ENCODE measurements at regions not wholly inside any gene's neighbourhood (a gene's known extent, or its start where the extent isn't known, plus 50 kb on each side); places are given as distances from the start of the nearest gene placed in this dataset.
"Not testable (repeated sequence)": the region's sequence is repeated elsewhere in the genome, so short reads cannot be mapped to it uniquely, and the experiment has no call there.

DNA sequence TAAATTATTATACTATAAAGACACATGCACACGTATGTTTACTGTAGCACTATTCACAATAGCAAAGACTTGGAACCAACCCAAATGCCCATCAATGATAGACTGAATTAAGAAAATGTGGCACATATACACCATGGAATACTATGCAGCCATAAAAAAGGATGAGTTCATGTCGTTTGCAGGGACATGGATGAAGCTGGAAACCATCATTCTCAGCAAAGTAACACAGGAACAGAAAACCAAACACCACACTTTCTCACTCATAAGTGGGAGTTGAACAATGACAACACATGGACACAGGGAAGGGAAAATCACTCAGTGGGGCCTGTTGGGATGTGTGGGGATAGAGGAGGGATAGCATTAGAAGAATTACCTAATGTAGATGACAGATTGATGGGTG is 163.0 kb downstream of the CCDC71L start:
- H3K27ac ChIP-seq, result not testable (repeated sequence)

DNA sequence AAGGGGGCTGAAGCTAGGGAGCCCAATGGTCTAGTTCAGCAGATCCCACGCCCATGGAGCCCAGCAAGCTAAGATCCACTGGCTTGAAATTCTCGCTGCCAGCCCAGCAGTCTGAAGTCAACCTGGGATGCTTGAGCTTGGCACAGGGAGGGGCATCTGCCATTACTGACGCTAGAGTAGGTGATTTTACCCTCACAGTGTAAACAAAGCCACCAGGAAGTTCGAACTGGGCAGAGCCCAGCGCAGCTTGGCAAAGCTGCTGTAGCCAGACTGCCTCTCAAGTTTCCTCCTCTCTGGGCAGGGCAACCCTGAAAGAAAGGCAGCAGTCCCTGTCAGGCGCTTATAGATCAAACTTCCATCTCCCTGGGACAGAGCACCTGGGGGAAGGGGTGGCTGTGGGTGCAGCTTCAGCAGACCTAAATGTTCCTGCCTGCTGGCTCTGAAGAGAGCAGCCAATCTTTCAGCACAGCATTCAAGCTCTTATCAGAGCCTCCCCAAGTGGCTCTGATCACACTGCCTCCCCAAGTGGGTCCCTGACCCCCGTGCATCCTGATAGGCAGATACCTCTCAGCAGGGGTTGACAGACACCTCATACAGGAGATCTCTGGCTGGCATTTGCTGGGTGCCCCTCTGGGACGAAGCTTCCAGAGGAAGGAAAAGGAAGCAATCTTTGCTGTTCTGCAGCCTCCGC is 167.8 kb downstream of the CCDC71L start:
- Histone ChIP-seq H3K27ac (no peak overlapping the region), H3K4me3 (no peak overlapping the region)

More for the DNA sequence above, 163.0 kb downstream of the CCDC71L start:
- not testable (repeated sequence) for H3K4me3 ChIP-seq

DNA sequence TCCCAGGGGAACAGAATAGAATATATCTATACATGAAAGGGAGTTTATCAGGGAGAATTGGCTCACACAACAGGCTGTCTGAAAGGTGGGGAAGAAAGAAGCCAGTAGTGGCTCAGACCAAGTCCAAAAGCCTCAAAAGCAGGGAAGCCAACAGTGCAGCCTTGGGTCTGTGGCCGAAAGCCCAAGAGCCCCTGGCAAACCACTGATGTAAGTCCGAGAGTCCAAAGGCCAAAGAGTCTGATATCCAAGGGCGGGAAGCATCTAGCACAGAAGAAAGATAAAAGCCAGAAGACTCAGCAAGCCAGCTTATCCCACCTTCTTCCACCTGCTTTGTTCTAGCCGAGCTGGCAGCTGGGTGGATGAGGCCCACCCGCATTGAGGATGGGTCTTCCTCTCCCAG is 172.5 kb downstream of the CCDC71L start:
- no peak overlapping the region for H3K27ac ChIP-seq
- no peak overlapping the region for H3K4me3 ChIP-seq

GRCh38 chr7:106487892-106488291 is 173.1 kb downstream of the CCDC71L start:
- H3K27ac ChIP-seq, result no peak overlapping the region
- no peak overlapping the region for H3K4me3 ChIP-seq

- H3K4me3 ChIP-seq, result no peak overlapping the region
Measured at GRCh38 chr7:106486331-106486730, 174.6 kb downstream of the CCDC71L start.

GRCh38 chr7:106485919-106486318 is 175.0 kb downstream of the CCDC71L start:
- H3K27ac ChIP-seq, result peak overlapping the region in 5 of 21 experiments; percentile 2 to 75 (median 49)
- no peak overlapping the region for H3K4me3 ChIP-seq

More at GRCh38 chr7:106486331-106486730, 174.6 kb downstream of the CCDC71L start:
- peak overlapping the region in 4 of 21 experiments; percentile 22 to 75 (median 60) for H3K27ac ChIP-seq

GRCh38 chr7:106485031-106485551 is 175.9 kb downstream of the CCDC71L start:
- H3K4me3 ChIP-seq, result no peak overlapping the region

DNA sequence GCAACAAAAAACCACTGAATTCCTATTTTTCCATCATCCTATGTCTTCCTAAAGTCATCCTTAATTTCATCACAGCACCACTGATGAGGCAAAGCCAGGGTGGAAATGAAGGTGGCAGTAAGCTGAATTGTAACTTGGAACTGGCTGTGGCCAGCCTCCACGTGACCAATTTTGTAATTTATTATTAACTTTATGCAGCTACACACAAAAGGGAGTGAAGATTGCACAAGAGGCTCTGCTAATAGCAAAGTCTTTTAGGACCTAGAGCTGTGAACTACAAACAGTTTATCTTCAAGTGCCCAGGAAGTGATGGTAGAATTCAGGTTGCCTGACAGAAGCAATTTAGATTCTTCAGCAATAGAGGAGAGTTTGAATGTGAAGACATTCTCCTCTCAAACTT is 176.4 kb downstream of the CCDC71L start:
- H3K4me3 ChIP-seq, result no peak overlapping the region
- H3K27ac ChIP-seq, result peak overlapping the region in 8 of 21 experiments; percentile 6 to 75 (median 48)

More at GRCh38 chr7:106485031-106485551, 175.9 kb downstream of the CCDC71L start:
- H3K27ac ChIP-seq, result peak overlapping the region in 9 of 21 experiments; percentile 2 to 75 (median 54)

- no peak overlapping the region for H3K27ac ChIP-seq
- H3K4me3 ChIP-seq, result no peak overlapping the region
Measured at GRCh38 chr7:106482091-106482490, 178.9 kb downstream of the CCDC71L start.

- no peak overlapping the region for H3K27ac ChIP-seq
- H3K4me3 ChIP-seq, result no peak overlapping the region
Measured at GRCh38 chr7:106480616-106481031, 180.3 kb downstream of the CCDC71L start.

DNA sequence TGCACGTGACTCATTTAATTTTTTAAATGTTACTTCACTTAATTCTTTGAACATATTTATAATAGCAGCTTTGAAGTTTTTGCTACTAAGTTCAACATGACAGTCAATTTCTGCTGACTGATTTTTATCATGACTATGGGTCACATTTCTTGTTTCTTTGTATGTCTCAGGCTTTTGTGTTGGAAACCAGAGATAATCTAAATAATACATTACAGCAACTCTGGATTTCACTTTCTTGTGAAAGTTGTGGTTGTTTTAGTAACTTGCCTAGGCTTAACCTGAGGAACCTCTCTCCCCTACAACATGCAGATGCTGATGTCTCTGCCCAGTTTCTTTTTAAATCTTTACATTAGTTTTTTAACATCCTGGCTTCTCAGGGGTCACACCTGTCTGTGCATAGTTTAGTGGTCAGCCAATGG is 180.8 kb downstream of the CCDC71L start:
- H3K27ac ChIP-seq, result no peak overlapping the region

GRCh38 chr7:106476751-106477150 is 184.2 kb downstream of the CCDC71L start:
- H3K27ac ChIP-seq, result no peak overlapping the region
- H3K4me3 ChIP-seq, result no peak overlapping the region

More for the DNA sequence above, 180.8 kb downstream of the CCDC71L start:
- H3K4me3 ChIP-seq, result no peak overlapping the region

DNA sequence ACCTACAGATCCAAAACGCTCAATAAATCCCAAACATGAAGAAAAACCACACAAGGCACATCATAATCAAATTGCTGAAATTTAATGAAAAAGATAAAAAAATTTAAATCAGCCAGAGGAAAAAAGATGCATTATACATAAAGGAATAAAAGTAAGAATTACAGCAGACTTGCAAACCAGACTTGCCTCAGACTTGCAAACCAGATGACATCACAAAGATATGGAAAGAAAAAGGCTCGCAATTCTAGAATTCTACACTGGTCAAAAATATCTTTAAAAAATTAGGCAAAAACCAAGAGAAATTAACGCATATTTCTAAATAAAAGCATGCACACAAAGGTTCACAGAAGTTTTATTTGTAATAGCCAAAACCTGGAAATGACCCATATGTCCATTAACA is 188.0 kb upstream of the NAMPT start:
- Histone ChIP-seq H3K27ac (no peak overlapping the region), H3K4me3 (no peak overlapping the region)

DNA sequence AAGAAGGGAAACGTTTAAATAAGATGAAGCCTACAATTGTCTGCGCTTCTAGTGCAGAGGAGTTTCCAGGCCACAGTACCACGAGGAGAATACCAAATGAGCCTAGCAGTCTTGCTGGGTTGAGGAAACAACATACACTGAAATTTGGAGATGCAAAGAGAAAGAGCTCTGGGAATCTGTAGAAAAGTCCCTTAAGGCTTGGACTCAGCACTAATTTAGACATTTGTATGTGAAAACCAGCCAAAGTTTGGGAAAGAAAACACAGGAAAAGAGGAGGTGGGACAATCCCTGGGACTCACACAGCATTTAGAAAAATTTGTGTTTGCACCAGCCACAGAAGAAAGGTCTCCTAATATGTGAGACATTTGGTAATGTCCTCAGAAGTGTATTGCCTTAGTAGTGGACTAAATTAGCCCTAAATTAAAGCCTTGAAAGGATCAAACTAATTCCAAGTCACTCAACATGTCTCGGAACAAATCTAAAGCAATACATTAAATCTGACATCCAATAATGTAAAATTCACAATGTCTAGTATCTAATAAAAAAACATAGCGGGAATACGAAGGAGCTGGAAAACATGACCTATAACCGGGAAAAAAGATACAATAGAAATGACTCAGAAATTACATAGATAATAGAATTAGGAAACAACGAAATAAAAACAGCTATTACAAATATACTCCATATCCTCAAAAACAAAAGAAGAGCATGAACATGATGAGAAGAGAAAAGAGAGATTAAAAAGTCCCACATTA is 187.1 kb upstream of the NAMPT start:
- H3K4me3 ChIP-seq, result no peak overlapping the region
- no peak overlapping the region for H3K27ac ChIP-seq

- no peak overlapping the region for H3K4me3 ChIP-seq
- H3K27ac ChIP-seq, result peak overlapping the region in 1 of 21 experiments; percentile 13
Measured at GRCh38 chr7:106471021-106471420, 186.2 kb upstream of the NAMPT start.

GRCh38 chr7:106466867-106467266 is 182.1 kb upstream of the NAMPT start:
- Histone ChIP-seq H3K27ac (no peak overlapping the region), H3K4me3 (no peak overlapping the region)

DNA sequence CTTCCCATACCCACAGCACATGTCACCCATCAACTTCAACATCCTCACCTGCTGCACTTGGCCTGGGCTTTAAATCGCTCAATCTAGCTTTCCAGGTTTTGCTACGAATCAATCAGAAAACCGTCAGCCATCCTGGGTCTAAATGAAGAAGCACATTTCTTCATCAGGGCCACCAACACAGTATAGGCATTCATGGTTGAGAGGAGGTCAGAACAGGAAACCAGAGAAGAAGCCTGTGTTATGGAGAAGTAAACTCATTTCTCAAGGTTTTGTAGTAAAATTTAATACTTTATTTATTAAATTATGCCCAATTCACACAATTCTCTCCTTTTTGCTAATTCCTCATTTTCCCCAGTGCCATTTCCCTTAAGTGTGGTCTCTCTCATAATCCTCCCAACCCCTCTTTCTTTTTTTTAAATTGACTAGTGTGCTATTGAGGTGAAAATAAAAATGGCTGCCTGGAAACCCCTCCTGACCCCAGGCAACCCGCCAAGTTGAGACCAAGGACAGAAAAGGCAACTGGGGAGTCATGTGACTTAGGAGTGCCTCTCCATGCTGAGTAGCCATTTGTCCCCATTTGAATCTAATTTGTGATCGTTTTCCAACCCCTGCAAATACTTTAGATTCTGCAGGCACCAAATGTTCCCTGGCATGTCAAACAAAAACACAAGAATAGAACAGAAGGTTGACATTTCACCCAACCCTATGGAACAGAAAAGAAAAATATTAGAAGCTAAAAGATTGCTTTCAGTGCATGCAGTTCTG is 181.1 kb upstream of the NAMPT start:
- Histone ChIP-seq H3K27ac (no peak overlapping the region), H3K4me3 (no peak overlapping the region)

GRCh38 chr7:106464651-106465050 is 179.9 kb upstream of the NAMPT start:
- Histone ChIP-seq H3K4me3 (no peak overlapping the region), H3K27ac (no peak overlapping the region)

DNA sequence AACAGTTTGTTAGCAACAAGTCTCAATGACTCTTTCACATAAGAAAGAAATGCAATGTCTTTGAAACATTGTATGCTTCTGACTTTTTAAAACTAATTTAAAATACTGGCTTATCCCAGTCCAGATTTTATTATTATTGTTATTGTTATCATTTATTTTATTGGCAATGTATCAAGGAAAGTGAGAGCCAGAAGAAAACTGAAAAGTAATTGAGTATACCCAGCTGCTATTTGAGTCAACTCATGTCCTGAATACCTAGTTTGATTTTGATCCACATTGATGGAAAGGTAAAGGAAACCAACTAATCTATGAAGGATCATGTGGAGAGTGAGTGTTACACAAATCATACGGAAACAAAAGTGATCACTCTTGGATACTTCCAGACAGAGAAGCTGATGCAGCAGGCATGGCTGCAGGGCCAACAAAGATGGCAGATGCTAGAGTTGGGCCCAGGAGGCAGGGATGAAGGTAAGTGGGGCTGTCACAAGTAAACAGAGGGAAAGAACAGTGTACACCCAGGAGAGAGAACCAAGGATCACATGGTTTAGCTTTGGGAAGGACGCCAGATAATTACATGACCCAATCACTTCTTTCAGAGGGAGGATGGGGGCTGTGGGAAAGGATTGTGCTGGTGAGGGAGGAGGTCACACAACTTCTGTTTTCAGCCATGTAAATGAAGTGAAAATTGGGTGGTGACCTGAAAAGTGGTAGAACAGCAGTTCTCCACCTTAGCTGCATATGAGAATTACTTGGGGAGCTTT is 179.2 kb upstream of the NAMPT start:
- no peak overlapping the region for H3K27ac ChIP-seq

More for the DNA sequence above, 179.2 kb upstream of the NAMPT start:
- H3K4me3 ChIP-seq, result no peak overlapping the region
